ENCODE measurements at regions not wholly inside any gene's neighbourhood (a gene's known extent, or its start where the extent isn't known, plus 50 kb on each side); places are given as distances from the start of the nearest gene placed in this dataset.

DNA sequence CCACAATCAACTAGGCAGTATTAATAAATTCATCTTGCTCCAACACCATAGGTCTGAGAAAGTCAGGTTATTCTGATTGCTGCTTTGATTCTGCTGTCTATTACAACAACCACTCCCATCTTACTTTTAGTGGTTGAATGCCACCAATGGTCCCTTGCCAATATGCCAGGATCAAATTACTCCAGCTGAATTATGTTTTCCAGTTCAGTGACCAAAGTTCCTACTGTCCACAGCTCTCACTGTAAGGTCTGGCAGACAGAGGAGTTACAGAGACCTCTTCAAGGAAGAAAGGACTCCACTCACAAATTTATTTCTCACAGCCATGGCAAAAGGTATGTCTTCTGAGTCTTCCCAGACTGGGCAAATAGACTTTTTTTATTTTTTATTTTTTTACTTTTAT lies 557.0 kb downstream of the HAO1 start:
- H3K27ac ChIP-seq (ENCODE audit: insufficient read depth, low read length), result no peak overlapping the region
- intact Hi-C loops (cut with micrococcal nuclease), result no loop called here
- ChIA-PET POLR2A (ENCODE audit: unreplicated experiment) (no interaction called here), CTCF (no interaction called here)
- no peak overlapping the region for H2BK15ac ChIP-seq (ENCODE audit: low read depth, low read length)
- no peak overlapping the region for H4K5ac ChIP-seq (ENCODE audit: low read depth, low read length)
- no peaks in the 10 kb centered on the region for H3K4me1 ChIP-seq (ENCODE audit: control insufficient read depth, insufficient read depth, low read length)
- no peaks in the 10 kb centered on the region for H3K9me3 ChIP-seq (ENCODE audit: control insufficient read depth, insufficient read depth, low read length)
- no peaks in the 10 kb centered on the region for H3K9me1 ChIP-seq (ENCODE audit: insufficient read depth, low read length)
- H3K18ac ChIP-seq (ENCODE audit: low read depth, low read length), result no peak overlapping the region
- H2BK120ac ChIP-seq (ENCODE audit: low read depth, low read length), result no peak overlapping the region
- no peak overlapping the region for H4K8ac ChIP-seq (ENCODE audit: low read depth in 2 of 2, low read length in 2 of 2)
- no peak overlapping the region for H2AK9ac ChIP-seq (replicated peaks; ENCODE audit: low read depth, low read length, poor library complexity)
- H2AFZ ChIP-seq (replicated peaks; ENCODE audit: low read length, poor library complexity), result no peak overlapping the region
- in situ Hi-C loops (cut with MboI; ENCODE audit: low sequenced_read_pairs), result no loop called here
- H2BK5ac ChIP-seq (ENCODE audit: low read depth, low read length, poor library complexity, severe bottlenecking), result no peak overlapping the region
- DNase-seq, result no peak
- no peaks in the 10 kb centered on the region for H3K36me3 ChIP-seq (ENCODE audit: control insufficient read depth, insufficient read depth, low read length)
- no peak overlapping the region for H3K56ac ChIP-seq (ENCODE audit: extremely low read depth, insufficient read depth, low read length)
- no peak overlapping the region for H3K9ac ChIP-seq (ENCODE audit: low read depth, low read length)
- no peak overlapping the region for H3K4me2 ChIP-seq (ENCODE audit: low read depth, low read length)
- H3K23ac ChIP-seq (ENCODE audit: low read depth, low read length), result no peak overlapping the region
- dilution Hi-C loops (cut with HindIII; ENCODE audit: low sequenced_read_pairs, unreplicated experiment), result no loop called here
- no peak for ATAC-seq (ENCODE audit: low read depth)
- TF ChIP-seq MAFK (IDR thresholded peaks at IDR 0.05; ENCODE audit: low read depth, low read length), result no peak
- no peak overlapping the region for H3K14ac ChIP-seq (replicated peaks; ENCODE audit: low read depth, low read length)
- no peak overlapping the region for H2BK20ac ChIP-seq (ENCODE audit: low read depth, low read length)
- no peak overlapping the region for H2AK5ac ChIP-seq (ENCODE audit: low read depth, low read length)
- H4K91ac ChIP-seq (ENCODE audit: insufficient read depth, low read depth, low read length), result no peak overlapping the region
- H3K79me1 ChIP-seq (ENCODE audit: low read depth in 1 of 2, low read length in 2 of 2), result no peaks in the 10 kb centered on the region
- no TSS peak for BruUV-seq (replicated peaks)
- no peak overlapping the region for H3K4ac ChIP-seq (ENCODE audit: low read depth, low read length)
- H3K27me3 ChIP-seq (ENCODE audit: control insufficient read depth, insufficient read depth, low read length), result no peaks in the 10 kb centered on the region
- no peak overlapping the region for H3K4me3 ChIP-seq (ENCODE audit: insufficient read depth, low read depth, low read length)
- no peaks in the 10 kb centered on the region for H4K20me1 ChIP-seq (ENCODE audit: insufficient read depth, low read length)
